Head of caudate nucleus (tissue), 42 donors: ENCODE measurements at regions not wholly inside any gene's neighbourhood (a gene's known extent, or its start where the extent isn't known, plus 50 kb on each side); places are given as distances from the start of the nearest gene placed in this dataset.

Experiments used
- DNase-seq, 42 donors: peaks; one replicate each; pipeline versions ENCODE4 v3.0.0 to v3.0.0-alpha.2; 2020 to 2021; ENCODE audit warnings: mixed read lengths in 7 of 42
- intact Hi-C: fragments of 100-400 bp; cut with DNase I; formaldehyde crosslinking; loops from one replicate; pipeline ENCODE4 v1.15.0; 2022

DNA sequence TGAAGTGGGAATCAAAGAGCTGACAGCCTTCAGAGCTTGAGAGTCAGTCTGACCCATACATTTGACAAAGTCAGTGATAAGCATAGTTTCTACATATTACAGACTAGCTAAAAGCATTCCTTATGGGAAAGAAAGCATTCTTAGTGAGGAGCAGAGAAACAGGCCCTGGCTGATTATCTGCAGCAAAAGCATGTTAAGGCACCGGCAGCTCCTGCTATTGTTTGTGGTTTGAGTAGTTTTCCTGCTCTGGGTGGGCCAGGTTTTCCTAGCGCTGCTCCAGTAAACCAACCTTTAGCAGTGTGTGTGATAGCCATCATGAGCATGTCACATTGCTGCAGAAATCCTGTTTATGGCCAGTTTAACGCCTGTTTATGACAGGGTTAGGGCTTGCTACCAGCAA lies 51.6 kb upstream of the WDR1 start:
- no peak for DNase-seq
- intact Hi-C loops = loop anchor here (10.0 kb wide), 1 partner anchor 237 kb away; no protein-coding TSS in a partner anchor

DNA sequence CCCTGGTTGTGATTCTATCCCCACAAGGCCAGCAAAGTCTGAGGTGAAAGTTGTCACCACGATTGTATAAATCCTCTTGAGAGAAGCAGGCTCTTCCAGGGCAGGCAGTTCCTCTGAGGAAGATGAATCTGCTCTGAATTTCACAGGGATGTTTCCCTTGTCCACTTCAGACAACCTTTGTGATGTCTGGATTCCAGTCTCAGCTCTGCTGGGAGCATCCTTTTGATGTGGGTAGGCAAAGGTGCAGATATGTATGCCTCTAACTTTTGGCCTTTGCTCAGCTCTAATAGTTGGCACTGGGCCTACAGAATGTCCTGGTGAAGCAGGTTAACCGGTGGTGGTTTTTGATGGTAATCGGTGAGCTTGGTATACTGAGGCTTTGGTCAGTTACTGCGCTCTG lies 50.6 kb upstream of the WDR1 start:
- intact Hi-C loops = loop anchor here (10.0 kb wide), 1 partner anchor 238 kb away; no protein-coding TSS in a partner anchor

More for the DNA sequence above, 50.6 kb upstream of the WDR1 start:
- no peak for DNase-seq
